ENCODE measurements at regions not wholly inside any gene's neighbourhood (a gene's known extent, or its start where the extent isn't known, plus 50 kb on each side); places are given as distances from the start of the nearest gene placed in this dataset.

DNA sequence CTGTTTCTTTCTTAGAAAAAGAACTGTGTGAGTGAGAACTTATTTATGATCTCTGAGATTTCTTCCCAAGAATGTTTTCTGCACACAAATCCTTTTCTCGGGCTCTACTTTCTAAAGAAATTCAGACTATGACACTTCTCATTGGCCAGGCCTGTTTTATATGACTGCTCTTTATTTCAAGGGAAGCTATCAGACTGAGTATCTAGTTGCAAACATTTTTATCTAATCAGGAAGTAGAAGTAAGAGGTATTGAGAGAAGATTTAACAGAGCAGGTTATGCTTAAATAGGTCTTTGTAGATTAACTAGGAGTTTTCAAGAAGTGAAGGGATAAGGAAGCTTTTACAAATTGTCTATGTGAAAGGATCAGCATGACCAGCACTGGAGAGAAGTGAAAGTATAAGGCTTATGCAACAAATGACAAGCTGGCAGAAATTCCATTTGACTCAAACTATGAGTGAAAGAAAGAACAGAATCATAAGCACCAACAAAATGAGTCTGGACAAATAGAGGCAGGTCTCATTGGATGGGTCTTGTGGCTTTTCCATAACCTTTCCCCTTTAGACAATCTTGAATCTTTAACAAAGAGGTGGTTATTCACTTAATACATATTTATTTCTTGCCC, 71.9 kb upstream of the CHL1 start:
- no peak overlapping the region for H3K27ac ChIP-seq (ENCODE audit: poor library complexity, severe bottlenecking)
- TF ChIP-seq, protein P1, sequence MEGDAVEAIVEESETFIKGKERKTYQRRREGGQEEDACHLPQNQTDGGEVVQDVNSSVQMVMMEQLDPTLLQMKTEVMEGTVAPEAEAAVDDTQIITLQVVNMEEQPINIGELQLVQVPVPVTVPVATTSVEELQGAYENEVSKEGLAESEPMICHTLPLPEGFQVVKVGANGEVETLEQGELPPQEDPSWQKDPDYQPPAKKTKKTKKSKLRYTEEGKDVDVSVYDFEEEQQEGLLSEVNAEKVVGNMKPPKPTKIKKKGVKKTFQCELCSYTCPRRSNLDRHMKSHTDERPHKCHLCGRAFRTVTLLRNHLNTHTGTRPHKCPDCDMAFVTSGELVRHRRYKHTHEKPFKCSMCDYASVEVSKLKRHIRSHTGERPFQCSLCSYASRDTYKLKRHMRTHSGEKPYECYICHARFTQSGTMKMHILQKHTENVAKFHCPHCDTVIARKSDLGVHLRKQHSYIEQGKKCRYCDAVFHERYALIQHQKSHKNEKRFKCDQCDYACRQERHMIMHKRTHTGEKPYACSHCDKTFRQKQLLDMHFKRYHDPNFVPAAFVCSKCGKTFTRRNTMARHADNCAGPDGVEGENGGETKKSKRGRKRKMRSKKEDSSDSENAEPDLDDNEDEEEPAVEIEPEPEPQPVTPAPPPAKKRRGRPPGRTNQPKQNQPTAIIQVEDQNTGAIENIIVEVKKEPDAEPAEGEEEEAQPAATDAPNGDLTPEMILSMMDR (IDR thresholded peaks at IDR 0.05; ENCODE audit: poor library complexity, severe bottlenecking): no peak
- no peaks in the 10 kb centered on the region for H3K4me1 ChIP-seq (ENCODE audit: insufficient read depth, poor library complexity, severe bottlenecking)
- H3K9me3 ChIP-seq (ENCODE audit: severe bottlenecking): no peaks in the 10 kb centered on the region
- DNase-seq (ENCODE audit: low spot score): no peak
- H3K36me3 ChIP-seq (ENCODE audit: low read depth): no peaks in the 10 kb centered on the region
- H3K4me3 ChIP-seq (ENCODE audit: severe bottlenecking): no peak overlapping the region
- no peaks in the 10 kb centered on the region for H3K27me3 ChIP-seq (ENCODE audit: insufficient read depth, poor library complexity, severe bottlenecking)
- ATAC-seq (ENCODE audit: low read depth): no peak

GRCh38 chr3:128515-129172, 67.9 kb upstream of the CHL1 start:
- Histone ChIP-seq H3K4me3 (ENCODE audit: severe bottlenecking) (no peak overlapping the region), H3K27me3 (ENCODE audit: insufficient read depth, poor library complexity, severe bottlenecking) (no peaks in the 10 kb centered on the region), H3K27ac (ENCODE audit: poor library complexity, severe bottlenecking) (no peak overlapping the region), H3K4me1 (ENCODE audit: insufficient read depth, poor library complexity, severe bottlenecking) (no peaks in the 10 kb centered on the region), H3K9me3 (ENCODE audit: severe bottlenecking) (no peaks in the 10 kb centered on the region), H3K36me3 (ENCODE audit: low read depth) (no peaks in the 10 kb centered on the region)
- DNase-seq (ENCODE audit: low spot score) (no peak), ATAC-seq (ENCODE audit: low read depth) (no peak)
- TF ChIP-seq, protein P1 (IDR thresholded peaks at IDR 0.05; ENCODE audit: poor library complexity, severe bottlenecking): no peak

GRCh38 chr3:131151-131888, 65.2 kb upstream of the CHL1 start:
- H3K4me3 ChIP-seq (ENCODE audit: severe bottlenecking): no peak overlapping the region
- H3K27me3 ChIP-seq (ENCODE audit: insufficient read depth, poor library complexity, severe bottlenecking): no peaks in the 10 kb centered on the region
- TF ChIP-seq, protein P1 (IDR thresholded peaks at IDR 0.05; ENCODE audit: poor library complexity, severe bottlenecking): no peak
- no peaks in the 10 kb centered on the region for H3K9me3 ChIP-seq (ENCODE audit: severe bottlenecking)
- H3K36me3 ChIP-seq (ENCODE audit: low read depth): no peaks in the 10 kb centered on the region
- no peaks in the 10 kb centered on the region for H3K4me1 ChIP-seq (ENCODE audit: insufficient read depth, poor library complexity, severe bottlenecking)
- DNase-seq (ENCODE audit: low spot score) (no peak), ATAC-seq (ENCODE audit: low read depth) (no peak)
- H3K27ac ChIP-seq (ENCODE audit: poor library complexity, severe bottlenecking): no peak overlapping the region

- H3K4me1 ChIP-seq (ENCODE audit: insufficient read depth, poor library complexity, severe bottlenecking): no peaks in the 10 kb centered on the region
- ATAC-seq (ENCODE audit: low read depth): no peak
Observed at GRCh38 chr3:132378-132777, 64.2 kb upstream of the CHL1 start.

More at GRCh38 chr3:132378-132777, 64.2 kb upstream of the CHL1 start:
- DNase-seq (ENCODE audit: low spot score): no peak
- no peaks in the 10 kb centered on the region for H3K9me3 ChIP-seq (ENCODE audit: severe bottlenecking)
- H3K4me3 ChIP-seq (ENCODE audit: severe bottlenecking): no peak overlapping the region
- H3K27ac ChIP-seq (ENCODE audit: poor library complexity, severe bottlenecking): no peak overlapping the region
- H3K36me3 ChIP-seq (ENCODE audit: low read depth): no peaks in the 10 kb centered on the region
- TF ChIP-seq, protein P1 (IDR thresholded peaks at IDR 0.05; ENCODE audit: poor library complexity, severe bottlenecking): no peak
- H3K27me3 ChIP-seq (ENCODE audit: insufficient read depth, poor library complexity, severe bottlenecking): no peaks in the 10 kb centered on the region

All from RWPE2 (cell line).